IPS-20b (cell line): ENCODE measurements at regions not wholly inside any gene's neighbourhood (a gene's known extent, or its start where the extent isn't known, plus 50 kb on each side); places are given as distances from the start of the nearest gene placed in this dataset.

ENCODE experiments used
- H3K27ac ChIP-seq: one replicate; pipeline ENCODE4 v1.5.1; 2013; ENCODE audit warnings: low read length
- H3K27me3 ChIP-seq: 2 replicates; pipeline ENCODE4 v1.6.1; 2013; ENCODE audit warnings: mild to moderate bottlenecking, low read length, inconsistent platforms; ENCODE audit not compliant: insufficient read depth
- H3K36me3 ChIP-seq: 2 replicates; pipeline ENCODE4 v1.6.1; 2013; ENCODE audit warnings: low read depth, mild to moderate bottlenecking, inconsistent platforms, low read length, moderate library complexity; ENCODE audit not compliant: insufficient read depth
- H3K4me1 ChIP-seq: 2 replicates; pipeline ENCODE4 v1.6.1; 2013; ENCODE audit warnings: mild to moderate bottlenecking, control low read depth, inconsistent platforms, low read length, moderate library complexity; ENCODE audit not compliant: insufficient read depth
- H3K4me3 ChIP-seq: 2 replicates; pipeline ENCODE4 v1.5.1; 2013; ENCODE audit warnings: mild to moderate bottlenecking, low read length, inconsistent platforms
- H3K9ac ChIP-seq: 2 replicates; pipeline ENCODE4 v1.6.1; 2013; ENCODE audit warnings: low read depth, mild to moderate bottlenecking, inconsistent platforms, low read length, moderate library complexity
- H3K9me3 ChIP-seq: 2 replicates; pipeline ENCODE4 v1.6.1; 2013; ENCODE audit warnings: mild to moderate bottlenecking, low read depth, low read length, inconsistent platforms; ENCODE audit not compliant: insufficient read depth

- Histone ChIP-seq H3K27me3 (no peaks in the 10 kb centered on the region), H3K36me3 (no peaks in the 10 kb centered on the region), H3K9me3 (no peaks in the 10 kb centered on the region), H3K9ac (no peak overlapping the region), H3K4me1 (no peaks in the 10 kb centered on the region), H3K27ac (no peak overlapping the region), H3K4me3 (no peak overlapping the region)
Observed at GRCh38 chr3:107979538-107979937, 111.3 kb downstream of the CD47 start.

DNA sequence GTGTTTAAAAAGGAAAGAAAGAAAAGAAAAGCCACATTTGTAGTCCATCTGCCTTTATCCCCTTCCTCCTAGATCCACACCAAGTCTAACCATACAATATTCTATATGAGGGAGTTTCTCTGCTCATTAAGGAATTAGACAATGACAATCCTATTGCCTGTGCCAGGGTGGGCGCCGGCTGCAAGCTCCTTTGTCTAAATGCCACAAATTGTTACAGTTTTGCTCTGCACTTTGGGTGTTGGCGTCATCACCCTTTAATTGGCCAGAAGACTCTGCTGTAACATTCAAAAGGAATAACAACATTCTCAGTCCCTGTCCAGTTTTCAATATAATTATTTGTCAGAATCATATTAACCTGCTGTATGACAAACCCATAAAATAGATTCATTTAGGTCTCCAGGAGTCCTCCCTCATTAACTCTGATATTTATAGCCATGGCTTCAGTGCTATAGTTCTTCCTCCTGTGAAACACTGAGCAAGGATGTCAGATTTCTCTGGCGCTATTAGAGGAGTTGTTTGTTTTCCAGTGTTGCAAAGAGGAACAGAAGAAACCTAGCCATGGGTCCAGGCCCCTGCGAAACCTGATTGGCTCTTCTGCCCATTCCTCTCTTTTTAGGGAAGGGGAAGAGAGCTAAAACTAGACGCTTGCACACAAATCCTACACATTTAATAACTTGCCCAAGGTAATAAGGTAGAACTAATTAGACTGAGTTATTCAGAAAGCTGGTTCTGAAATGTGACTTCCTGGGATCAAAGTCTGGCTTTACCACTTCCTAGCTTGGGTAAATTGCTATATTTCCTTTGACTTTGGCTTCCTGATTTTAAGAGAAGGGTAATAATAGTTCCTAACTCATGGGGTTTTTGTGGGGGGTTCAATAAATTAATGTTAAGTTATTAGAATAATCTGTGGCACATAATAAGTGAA is 112.4 kb downstream of the CD47 start:
- no peak overlapping the region for H3K27ac ChIP-seq
- H3K4me1 ChIP-seq, result no peaks in the 10 kb centered on the region
- H3K4me3 ChIP-seq, result no peak overlapping the region
- H3K9ac ChIP-seq, result no peak overlapping the region
- no peaks in the 10 kb centered on the region for H3K27me3 ChIP-seq
- H3K9me3 ChIP-seq, result no peaks in the 10 kb centered on the region
- no peaks in the 10 kb centered on the region for H3K36me3 ChIP-seq

- no peaks in the 10 kb centered on the region for H3K9me3 ChIP-seq
- H3K9ac ChIP-seq, result no peak overlapping the region
- H3K36me3 ChIP-seq, result no peaks in the 10 kb centered on the region
- H3K4me1 ChIP-seq, result no peaks in the 10 kb centered on the region
- H3K27ac ChIP-seq, result no peak overlapping the region
- H3K4me3 ChIP-seq, result no peak overlapping the region
- no peaks in the 10 kb centered on the region for H3K27me3 ChIP-seq
Observed at GRCh38 chr3:107977221-107978130, 113.4 kb downstream of the CD47 start.

DNA sequence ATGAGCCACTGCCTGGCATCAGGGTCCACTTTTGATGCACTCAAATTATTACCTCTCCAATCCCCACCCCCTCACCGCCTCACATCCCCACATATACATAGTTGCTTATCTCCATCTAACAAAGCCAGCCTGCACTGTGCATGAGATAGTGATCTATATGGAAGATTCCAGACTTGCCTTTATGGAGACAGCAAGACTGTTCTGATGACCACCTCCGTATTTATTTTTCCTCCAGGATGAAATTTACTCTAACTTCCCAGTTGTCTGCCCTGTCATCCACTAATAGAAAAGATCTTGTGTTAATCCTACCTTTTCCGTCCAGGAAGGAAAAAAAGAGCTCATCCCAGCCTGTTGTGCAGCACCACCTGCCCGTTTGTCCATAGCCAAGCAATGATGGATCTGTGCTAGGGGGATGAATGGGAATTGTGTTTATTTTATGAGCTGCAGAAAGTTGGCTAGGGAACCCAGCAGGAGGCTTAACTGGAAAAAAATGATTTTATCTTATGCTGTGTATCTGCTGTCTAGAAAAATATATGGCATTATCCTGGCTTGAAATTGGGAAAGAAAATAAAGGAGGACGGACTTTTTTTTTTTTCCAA is 114.5 kb downstream of the CD47 start:
- H3K9me3 ChIP-seq, result no peaks in the 10 kb centered on the region
- no peaks in the 10 kb centered on the region for H3K4me1 ChIP-seq
- H3K36me3 ChIP-seq, result no peaks in the 10 kb centered on the region
- H3K9ac ChIP-seq, result no peak overlapping the region
- no peaks in the 10 kb centered on the region for H3K27me3 ChIP-seq
- H3K4me3 ChIP-seq, result no peak overlapping the region
- H3K27ac ChIP-seq, result no peak overlapping the region

GRCh38 chr3:107975529-107976201 is 115.2 kb downstream of the CD47 start:
- Histone ChIP-seq H3K27me3 (no peaks in the 10 kb centered on the region), H3K27ac (no peak overlapping the region), H3K9ac (no peak overlapping the region), H3K4me1 (no peaks in the 10 kb centered on the region), H3K36me3 (no peaks in the 10 kb centered on the region), H3K9me3 (no peaks in the 10 kb centered on the region), H3K4me3 (no peak overlapping the region)

GRCh38 chr3:107973961-107974360 is 116.9 kb downstream of the CD47 start:
- Histone ChIP-seq H3K27ac (no peak overlapping the region), H3K9me3 (no peaks in the 10 kb centered on the region), H3K27me3 (no peaks in the 10 kb centered on the region), H3K4me3 (no peak overlapping the region), H3K36me3 (no peaks in the 10 kb centered on the region), H3K9ac (no peak overlapping the region), H3K4me1 (no peaks in the 10 kb centered on the region)

- Histone ChIP-seq H3K27me3 (no peaks in the 10 kb centered on the region), H3K27ac (no peak overlapping the region)
Observed at GRCh38 chr3:107973152-107973551, 117.7 kb downstream of the CD47 start.

DNA sequence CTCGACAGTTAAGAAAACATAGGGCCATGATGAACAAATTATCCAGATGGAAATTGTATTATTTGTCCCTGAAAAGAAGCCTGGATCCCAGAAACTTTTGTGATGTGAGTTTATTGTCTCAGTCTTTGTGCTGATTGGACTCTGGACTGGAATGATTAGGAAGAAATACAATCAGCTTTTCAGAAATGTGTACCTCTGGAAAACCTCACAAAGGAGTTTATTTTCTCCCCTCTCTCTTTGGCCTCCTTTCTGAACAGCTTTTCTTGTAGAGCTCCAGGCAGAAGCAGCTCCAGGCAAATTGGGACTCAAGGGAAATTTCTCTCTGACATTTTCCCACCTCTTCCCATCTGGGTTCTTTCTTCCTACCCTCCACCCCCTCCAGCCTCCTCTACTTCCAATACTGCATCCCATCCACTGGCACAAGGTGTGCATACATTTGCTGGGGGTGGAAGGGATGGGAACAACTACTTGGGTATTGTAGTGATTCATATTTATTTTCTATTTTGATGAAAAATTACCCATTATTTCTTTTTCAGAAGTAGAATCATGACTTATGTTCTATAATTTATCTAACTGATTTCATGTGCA is 119.7 kb downstream of the CD47 start:
- H3K36me3 ChIP-seq, result no peaks in the 10 kb centered on the region
- no peaks in the 10 kb centered on the region for H3K4me1 ChIP-seq

More at GRCh38 chr3:107973152-107973551, 117.7 kb downstream of the CD47 start:
- H3K4me3 ChIP-seq, result no peak overlapping the region
- no peaks in the 10 kb centered on the region for H3K36me3 ChIP-seq
- H3K9ac ChIP-seq, result no peak overlapping the region
- H3K4me1 ChIP-seq, result no peaks in the 10 kb centered on the region
- H3K9me3 ChIP-seq, result no peaks in the 10 kb centered on the region

GRCh38 chr3:107969994-107970819 is 120.6 kb downstream of the CD47 start:
- H3K9me3 ChIP-seq, result no peaks in the 10 kb centered on the region
- no peaks in the 10 kb centered on the region for H3K27me3 ChIP-seq
- H3K9ac ChIP-seq, result no peak overlapping the region
- H3K4me3 ChIP-seq, result no peak overlapping the region
- no peaks in the 10 kb centered on the region for H3K36me3 ChIP-seq
- H3K4me1 ChIP-seq, result no peaks in the 10 kb centered on the region
- H3K27ac ChIP-seq, result no peak overlapping the region

More for the DNA sequence above, 119.7 kb downstream of the CD47 start:
- H3K4me3 ChIP-seq, result no peak overlapping the region
- H3K27me3 ChIP-seq, result no peaks in the 10 kb centered on the region
- no peak overlapping the region for H3K27ac ChIP-seq
- no peak overlapping the region for H3K9ac ChIP-seq
- no peaks in the 10 kb centered on the region for H3K9me3 ChIP-seq

DNA sequence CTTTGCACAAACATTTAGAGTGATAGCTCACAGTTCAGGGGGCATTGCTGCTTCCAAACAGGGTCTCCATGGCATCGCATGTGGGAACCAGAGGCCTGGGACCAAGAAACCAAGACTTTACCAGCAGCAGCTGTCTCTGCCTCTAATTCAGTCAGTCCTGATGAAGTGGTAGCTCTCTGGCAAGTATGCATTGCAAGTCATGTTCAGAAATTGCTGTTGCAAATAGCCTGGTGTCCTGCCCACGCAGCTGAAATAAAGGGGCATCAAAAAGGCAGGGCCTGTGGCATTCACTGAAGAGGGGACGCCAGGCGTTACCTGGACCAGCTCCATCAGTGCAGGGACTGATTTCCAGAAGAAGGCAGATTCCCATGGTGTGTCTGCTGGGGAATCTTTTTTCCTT is 121.3 kb downstream of the CD47 start:
- Histone ChIP-seq H3K9me3 (no peaks in the 10 kb centered on the region), H3K27me3 (no peaks in the 10 kb centered on the region), H3K27ac (no peak overlapping the region), H3K9ac (no peak overlapping the region), H3K4me3 (no peak overlapping the region), H3K4me1 (no peaks in the 10 kb centered on the region), H3K36me3 (no peaks in the 10 kb centered on the region)
